HG03039 (cell line): ENCODE measurements at regions not wholly inside any gene's neighbourhood (a gene's known extent, or its start where the extent isn't known, plus 50 kb on each side); places are given as distances from the start of the nearest gene placed in this dataset.
"Not testable (repeated sequence)": the region's sequence is repeated elsewhere in the genome, so short reads cannot be mapped to it uniquely, and the experiment has no call there.

Source experiments
- ATAC-seq: cut with Tn5 transposase; IDR thresholded peaks from one replicate; pipeline ENCODE4 v1.9.1; 2021; ENCODE audit warnings: mild to moderate bottlenecking, moderate library complexity; ENCODE audit not compliant: unreplicated experiment

GRCh38 chr20:7147220-7147601, 379.7 kb downstream of the BMP2 start:
- no peak for ATAC-seq

- ATAC-seq = no peak
Measured at GRCh38 chr20:7151676-7152470, 384.4 kb downstream of the BMP2 start.

GRCh38 chr20:7155282-7155681, 387.8 kb downstream of the BMP2 start:
- ATAC-seq = no peak

- ATAC-seq = no peak
Measured at GRCh38 chr20:7155794-7156193, 388.3 kb downstream of the BMP2 start.

- ATAC-seq = no peak
Measured at GRCh38 chr20:7159903-7160302, 392.4 kb downstream of the BMP2 start.

- ATAC-seq = no peak
Measured at GRCh38 chr20:7161690-7162089, 394.2 kb downstream of the BMP2 start.

- no peak for ATAC-seq
Measured at GRCh38 chr20:7171911-7172310, 404.4 kb downstream of the BMP2 start.

- no peak for ATAC-seq
Measured at GRCh38 chr20:7174554-7174953, 407.1 kb downstream of the BMP2 start.

GRCh38 chr20:7175827-7176226, 408.3 kb downstream of the BMP2 start:
- ATAC-seq = not testable (repeated sequence)

GRCh38 chr20:7178004-7178403, 410.5 kb downstream of the BMP2 start:
- ATAC-seq = no peak

- ATAC-seq = no peak
Measured at GRCh38 chr20:7180256-7181045, 413.0 kb downstream of the BMP2 start.

GRCh38 chr20:7189231-7189630, 421.7 kb downstream of the BMP2 start:
- ATAC-seq = no peak

- ATAC-seq = no peak
Measured at GRCh38 chr20:7193681-7194080, 426.2 kb downstream of the BMP2 start.

- no peak for ATAC-seq
Measured at GRCh38 chr20:7195704-7196103, 428.2 kb downstream of the BMP2 start.

- no peak for ATAC-seq
Measured at GRCh38 chr20:7196481-7196880, 429.0 kb downstream of the BMP2 start.

GRCh38 chr20:7199861-7200260, 432.4 kb downstream of the BMP2 start:
- no peak for ATAC-seq

- ATAC-seq = no peak
Measured at GRCh38 chr20:7207186-7207798, 439.8 kb downstream of the BMP2 start.

- ATAC-seq = no peak
Measured at GRCh38 chr20:7210910-7211309, 443.4 kb downstream of the BMP2 start.

GRCh38 chr20:7214081-7214740, 446.7 kb downstream of the BMP2 start:
- no peak for ATAC-seq

- ATAC-seq = no peak
Measured at GRCh38 chr20:7217606-7218005, 450.1 kb downstream of the BMP2 start.

- no peak for ATAC-seq
Measured at GRCh38 chr20:7220755-7221154, 453.3 kb downstream of the BMP2 start.
